Esophagus muscularis mucosa (tissue), 4 donors: ENCODE measurements at regions not wholly inside any gene's neighbourhood (a gene's known extent, or its start where the extent isn't known, plus 50 kb on each side); places are given as distances from the start of the nearest gene placed in this dataset.

Experiments used
- DNase-seq: peaks from one replicate; pipeline ENCODE4 v3.0.0-alpha.2; 2017; ENCODE audit errors: extremely low spot score
- H3K27ac ChIP-seq, 4 donors: fragments of 200-600 bp; sonication (generic); replicated peaks in 1 of 4; 1 replicate in 3 of 4; 2 replicates in 1 of 4; pipeline ENCODE4 v1.5.1; 2016 to 2019; ENCODE audit warnings: mild to moderate bottlenecking in 1 of 4
- H3K27me3 ChIP-seq, 4 donors: fragments of 200-600 bp; sonication (generic); one replicate each; pipeline versions ENCODE4 v1.5.1 to v1.6.0; 2016 to 2019
- H3K36me3 ChIP-seq, 4 donors: fragments of 200-600 bp; sonication (generic); one replicate each; pipeline ENCODE4 v1.5.1; 2016 to 2019
- H3K4me1 ChIP-seq, 4 donors: fragments of 200-600 bp; sonication (generic); one replicate each; pipeline ENCODE4 v1.5.1; 2016 to 2019
- H3K4me3 ChIP-seq, 4 donors: fragments of 200-600 bp; sonication (generic); 1 replicate in 2 of 4; 2 replicates in 2 of 4; pipeline ENCODE4 v1.5.1; 2016 to 2019; ENCODE audit warnings: mild to moderate bottlenecking in 4 of 4, moderate library complexity in 1 of 4
- H3K9me3 ChIP-seq, 4 donors: fragments of 200-600 bp; sonication (generic); 1 replicate in 3 of 4; 2 replicates in 1 of 4; pipeline ENCODE4 v1.5.1; 2016 to 2019
- CTCF ChIP-seq, 3 experiments: fragments of 200-600 bp in 2 of 3; fragments of 450-650 bp in 1 of 3; sonication (generic) in 2 of 3; IDR thresholded peaks; one replicate each; pipeline ENCODE4 v1.5.1; 2017 to 2019; ENCODE audit warnings: antibody characterized with exemption in 3 of 3, mild to moderate bottlenecking in 2 of 3, moderate library complexity in 1 of 3
- EP300 ChIP-seq: sonication (generic); formaldehyde crosslinking; IDR thresholded peaks from one replicate; pipeline ENCODE4 v1.6.1; 2017; ENCODE audit warnings: antibody characterized with exemption
- POLR2A ChIP-seq: fragments of 450-650 bp; IDR thresholded peaks from one replicate; pipeline ENCODE4 v1.6.1; 2017; ENCODE audit warnings: antibody characterized with exemption, moderate library complexity, mild to moderate bottlenecking, low read depth
- POLR2AphosphoS5 ChIP-seq, 2 donors: sonication (generic); formaldehyde crosslinking; IDR thresholded peaks; one replicate each; pipeline ENCODE4 v1.6.1; 2017; ENCODE audit warnings: antibody characterized with exemption in 2 of 2
- WGBS: methylation state at CpG from one replicate; pipeline ENCODE4 v1.1.5; 2018; 5-methylcytosine and 5-hydroxymethylcytosine counted together
- intact Hi-C: fragments of 100-400 bp; cut with DNase I; formaldehyde crosslinking; loops from one replicate; pipeline ENCODE4 v1.15.1; 2023

DNA sequence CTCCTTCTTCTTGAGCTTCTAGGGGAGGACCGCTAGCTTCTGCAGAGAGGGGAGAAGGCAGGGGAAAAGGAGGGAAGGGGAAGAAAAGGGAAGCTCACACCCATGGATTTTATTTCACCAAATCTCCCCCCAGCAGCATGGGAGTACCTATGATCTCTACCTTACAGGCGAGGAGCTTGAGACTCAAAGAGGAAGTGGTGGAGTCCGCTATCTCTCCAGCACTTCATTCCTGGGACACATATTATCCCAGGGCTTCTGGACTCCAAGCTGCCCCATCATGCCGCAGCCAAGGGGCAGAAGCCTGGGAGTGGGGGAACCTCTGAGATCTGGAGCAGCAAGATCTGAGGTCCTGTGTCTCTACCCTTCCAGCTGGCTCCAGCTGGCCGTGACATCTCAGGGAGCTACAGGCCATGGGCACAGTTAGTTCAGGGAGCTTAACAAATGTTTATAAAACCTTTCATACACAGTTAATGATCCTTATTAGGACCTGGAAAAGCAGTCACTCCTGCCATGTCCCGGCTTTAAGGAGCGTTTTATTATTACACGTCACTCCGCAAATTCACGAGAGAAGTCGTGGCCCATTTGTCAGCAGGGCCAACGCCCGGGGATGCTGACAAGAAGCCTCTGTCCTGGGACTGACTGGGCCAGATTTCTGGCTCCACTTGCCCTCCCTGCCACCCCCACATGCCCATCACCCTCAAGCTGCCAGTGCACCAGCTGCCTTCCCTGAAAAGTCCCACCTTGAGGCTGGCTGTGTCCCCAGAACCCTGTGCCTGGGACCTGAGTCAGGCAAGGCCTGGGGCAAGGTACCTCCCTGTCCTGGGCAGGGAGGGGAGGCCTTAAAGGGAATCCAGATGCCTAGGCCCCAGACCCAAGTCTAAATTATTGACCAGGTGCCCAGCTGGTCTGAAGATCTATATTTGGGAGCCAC, 132.1 kb upstream of the ZMIZ1 start:
- Histone ChIP-seq H3K27ac (peak overlapping the region; percentile 57 to 79 (median 78)), H3K36me3 (no peaks in the 10 kb centered on the region), H3K27me3 (no peaks in the 10 kb centered on the region), H3K4me3 (no peak overlapping the region), H3K4me1 (peaks cover 18 to 58% (median 53%) of the 10 kb centered on the region in 4 donors), H3K9me3 (no peaks in the 10 kb centered on the region)
- TF ChIP-seq POLR2AphosphoS5 (IDR thresholded peaks at IDR 0.05): peak in 1 of 2 donors; percentile 59
- TF ChIP-seq EP300: no peak
- intact Hi-C loops: no loop called here
- WGBS: 47% methylated on average over 13 of the region's 13 CpGs
- no peak for DNase-seq

GRCh38 chr10:78937393-78937792, 131.4 kb upstream of the ZMIZ1 start:
- H3K4me3 ChIP-seq: no peak overlapping the region
- H3K9me3 ChIP-seq: no peaks in the 10 kb centered on the region
- H3K4me1 ChIP-seq: peaks cover 14 to 52% (median 45%) of the 10 kb centered on the region in 4 donors
- H3K27ac ChIP-seq: peak overlapping the region in 3 of 4 donors; percentile 77 to 79 (median 78)
- 81% methylated on average over 5 of the region's 5 CpGs for WGBS
- intact Hi-C loops: no loop called here
- no peaks in the 10 kb centered on the region for H3K27me3 ChIP-seq
- H3K36me3 ChIP-seq: no peaks in the 10 kb centered on the region
- DNase-seq: no peak
- TF ChIP-seq CTCF (IDR thresholded peaks at IDR 0.05) (no peak), POLR2A (no peak), EP300 (no peak), POLR2AphosphoS5 (IDR thresholded peaks at IDR 0.05) (no peak)

- Histone ChIP-seq H3K27me3 (no peaks in the 10 kb centered on the region), H3K4me3 (no peak overlapping the region), H3K36me3 (no peaks in the 10 kb centered on the region), H3K9me3 (peaks cover 0 to 3% (median under 1%) of the 10 kb centered on the region in 4 donors), H3K27ac (peak overlapping the region in 3 of 4 donors; percentile 15 to 78 (median 77)), H3K4me1 (peaks cover 10 to 46% (median 39%) of the 10 kb centered on the region in 4 donors)
- 87% methylated on average over 6 of the region's 10 CpGs for whole genome bisulfite sequencing
- TF ChIP-seq POLR2A (no peak), POLR2AphosphoS5 (IDR thresholded peaks at IDR 0.05) (no peak), EP300 (no peak), CTCF (IDR thresholded peaks at IDR 0.05) (no peak)
- intact Hi-C loops: no loop called here
- no peak for DNase-seq
Measured at GRCh38 chr10:78937800-78938694, 130.7 kb upstream of the ZMIZ1 start.

GRCh38 chr10:78938695-78939672, 129.8 kb upstream of the ZMIZ1 start:
- TF ChIP-seq EP300 (no peak), POLR2AphosphoS5 (IDR thresholded peaks at IDR 0.05) (no peak), CTCF (IDR thresholded peaks at IDR 0.05) (no peak), POLR2A (no peak)
- Histone ChIP-seq H3K9me3 (peaks cover 0 to 7% (median 2%) of the 10 kb centered on the region in 4 donors), H3K27me3 (no peaks in the 10 kb centered on the region), H3K27ac (no peak overlapping the region), H3K4me3 (no peak overlapping the region), H3K4me1 (peaks cover 10 to 44% (median 37%) of the 10 kb centered on the region in 4 donors), H3K36me3 (no peaks in the 10 kb centered on the region)
- intact Hi-C loops: no loop called here
- 96% methylated on average over 11 of the region's 11 CpGs for WGBS
- no peak for DNase-seq
